ENCODE measurements at regions not wholly inside any gene's neighbourhood (a gene's known extent, or its start where the extent isn't known, plus 50 kb on each side); places are given as distances from the start of the nearest gene placed in this dataset.

DNA sequence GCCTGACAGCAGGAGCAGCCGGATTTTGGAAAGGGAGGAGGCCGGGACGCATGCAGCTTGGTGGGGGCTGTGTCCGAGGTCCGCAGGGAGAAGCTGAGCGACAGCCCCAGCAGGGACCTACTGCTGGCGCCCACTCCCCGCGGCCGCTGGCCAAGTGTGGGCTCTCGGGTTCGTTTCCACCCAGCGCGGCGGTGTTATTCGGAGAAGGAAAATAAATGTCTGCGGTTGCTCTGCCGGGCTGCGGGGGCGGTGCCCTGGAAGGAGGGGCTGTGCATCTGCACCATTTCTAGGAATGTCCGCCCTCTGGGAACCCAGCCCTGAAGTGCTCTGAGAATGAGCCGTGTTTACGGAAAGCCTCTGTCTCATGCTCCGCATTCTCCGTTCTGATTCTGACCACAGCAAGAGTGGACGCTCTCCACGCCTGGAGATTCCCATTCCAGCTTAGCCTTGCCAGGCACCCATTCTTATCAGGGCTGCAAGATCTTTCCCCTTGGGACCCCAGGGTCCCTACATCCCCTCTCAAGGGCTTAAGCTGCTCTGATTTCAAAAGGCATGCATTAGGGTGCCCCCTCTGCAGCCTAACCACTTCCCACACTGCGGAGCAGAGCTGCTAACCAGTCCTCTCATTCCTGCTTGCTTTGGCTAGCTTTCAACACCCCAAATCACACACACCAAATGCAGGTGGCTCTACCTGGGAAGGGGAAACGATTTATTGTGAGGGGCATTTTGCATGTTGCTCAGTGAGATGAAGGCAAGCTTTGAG lies 256.6 kb upstream of the GLI3 start:
- no peak for DNase-seq (ENCODE audit: low read depth in 2 of 2)

GRCh38 chr7:42492920-42493319 lies 255.9 kb upstream of the GLI3 start:
- no peak for DNase-seq (ENCODE audit: low read depth in 2 of 2)

DNA sequence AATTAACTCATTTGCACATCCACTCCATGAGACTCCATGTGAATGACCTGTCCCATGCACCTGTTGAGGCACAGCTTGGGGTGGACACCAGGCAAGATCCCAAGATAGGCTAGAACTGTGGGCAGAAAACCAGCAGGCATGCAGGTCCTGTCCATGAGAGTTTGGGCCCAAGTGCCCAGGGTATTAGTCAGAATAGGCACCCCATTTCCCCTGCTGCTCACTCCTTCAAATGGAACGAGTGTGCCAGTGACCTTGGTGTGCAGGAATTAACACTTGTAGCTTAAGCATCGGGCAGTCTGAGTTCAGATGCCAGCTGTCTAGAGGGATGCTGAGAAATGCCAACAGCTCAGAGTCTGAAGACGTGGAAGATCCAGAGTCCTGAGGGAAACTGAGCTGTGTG lies 254.1 kb upstream of the GLI3 start:
- DNase-seq (ENCODE audit: low read depth in 2 of 2), result no peak

DNA sequence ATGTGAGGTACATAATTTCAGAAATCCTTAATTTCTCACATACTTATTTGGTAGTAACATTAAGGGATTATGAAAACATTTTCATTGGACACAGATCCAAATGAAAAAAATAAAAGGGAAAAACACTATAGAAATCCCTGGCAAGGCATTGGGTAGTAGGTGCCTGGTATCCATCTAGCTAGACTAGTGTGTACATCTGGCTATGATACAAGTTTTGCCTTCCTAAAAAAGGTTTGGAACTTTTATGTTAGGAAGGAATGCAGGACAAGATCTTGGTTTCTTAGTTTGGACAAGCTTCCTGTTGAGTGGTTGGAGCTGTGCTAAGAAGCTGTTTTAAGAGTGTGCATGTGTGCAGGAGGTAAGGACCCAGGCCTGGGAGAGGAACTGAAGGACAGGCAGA lies 252.3 kb upstream of the GLI3 start:
- DNase-seq (ENCODE audit: low read depth in 2 of 2), result no peak

GRCh38 chr7:42485301-42485766 lies 248.3 kb upstream of the GLI3 start:
- DNase-seq (ENCODE audit: low read depth in 2 of 2), result no peak

DNA sequence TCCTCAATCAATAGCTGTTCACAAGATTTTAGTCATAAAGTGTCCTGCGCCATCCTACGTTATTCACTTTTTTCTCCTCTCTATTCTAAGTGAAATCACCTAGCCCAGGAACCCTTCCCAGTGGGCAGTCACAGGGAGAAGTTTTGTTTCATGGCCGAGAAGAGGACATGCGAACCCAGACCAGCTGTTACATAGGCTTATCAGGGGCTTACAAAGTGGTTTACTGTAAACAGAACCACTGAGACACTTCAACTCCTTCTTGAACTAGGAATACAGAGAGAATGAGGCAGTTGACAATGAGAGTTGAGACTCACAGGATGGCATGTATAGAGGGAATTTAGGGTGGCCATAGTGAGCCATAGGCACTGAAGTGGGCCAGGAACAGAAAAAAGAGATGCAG lies 246.9 kb upstream of the GLI3 start:
- no peak for DNase-seq (ENCODE audit: low read depth in 2 of 2)

- DNase-seq (ENCODE audit: low read depth in 2 of 2), result no peak
These were observed 243.0 kb upstream of the GLI3 start for GRCh38 chr7:42479816-42480633.

DNA sequence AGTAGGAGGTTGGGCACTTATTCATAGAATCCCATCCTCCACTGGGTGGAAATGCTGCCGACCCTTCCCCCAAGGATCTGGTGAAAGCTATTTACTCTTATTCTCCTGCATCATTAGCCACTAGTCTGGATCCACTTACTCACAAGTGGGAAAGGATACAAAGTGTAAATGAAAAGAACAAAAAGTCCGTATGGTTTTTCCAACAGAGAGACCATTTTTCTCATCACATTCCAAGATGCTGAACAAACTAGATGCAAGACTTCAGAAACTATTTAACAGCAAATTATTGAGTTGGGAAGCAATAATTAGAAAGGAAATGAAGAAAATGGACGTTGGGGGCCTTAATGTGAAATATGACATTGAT lies 242.4 kb upstream of the GLI3 start:
- DNase-seq (ENCODE audit: low read depth in 2 of 2), result no peak

DNA sequence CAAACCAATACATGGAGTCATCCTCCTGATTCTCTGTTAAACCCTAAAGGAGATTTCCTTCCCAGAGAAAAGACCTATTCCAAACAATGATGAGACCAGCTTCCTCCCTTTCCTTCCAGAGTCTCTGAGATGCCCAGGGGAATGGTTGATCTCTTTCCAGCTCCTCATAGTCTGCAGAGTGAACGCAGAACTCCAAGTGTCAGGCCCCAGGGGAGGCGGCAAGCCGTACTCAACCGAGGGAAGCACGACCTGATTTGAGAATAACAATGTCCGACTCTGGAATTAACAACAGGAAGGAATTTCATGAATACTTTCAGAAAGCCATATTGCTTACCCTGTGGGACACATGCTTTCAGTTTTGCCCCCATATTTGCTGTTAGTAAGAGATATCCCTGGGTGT lies 241.7 kb upstream of the GLI3 start:
- DNase-seq (ENCODE audit: low read depth in 2 of 2), result no peak

DNA sequence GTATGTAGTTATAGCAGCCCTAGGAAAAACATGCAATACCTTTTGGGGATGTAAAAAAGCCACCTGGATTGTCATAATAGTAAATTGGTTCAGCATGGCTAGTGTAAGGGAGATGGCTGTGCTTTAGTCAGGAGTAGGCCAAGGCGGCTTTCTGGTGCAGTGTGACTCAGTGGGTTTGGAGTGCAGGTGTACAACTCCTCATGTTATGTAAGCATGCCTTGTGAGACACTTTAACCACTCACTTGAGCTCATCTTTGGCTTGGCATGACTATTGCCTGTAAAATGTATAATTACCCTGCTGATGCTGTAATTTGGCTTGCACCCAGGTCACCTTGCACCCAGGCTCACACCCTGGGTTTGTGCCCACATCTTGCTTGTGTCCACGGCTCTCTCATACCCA lies 239.2 kb upstream of the GLI3 start:
- no peak for DNase-seq (ENCODE audit: low read depth in 2 of 2)

DNA sequence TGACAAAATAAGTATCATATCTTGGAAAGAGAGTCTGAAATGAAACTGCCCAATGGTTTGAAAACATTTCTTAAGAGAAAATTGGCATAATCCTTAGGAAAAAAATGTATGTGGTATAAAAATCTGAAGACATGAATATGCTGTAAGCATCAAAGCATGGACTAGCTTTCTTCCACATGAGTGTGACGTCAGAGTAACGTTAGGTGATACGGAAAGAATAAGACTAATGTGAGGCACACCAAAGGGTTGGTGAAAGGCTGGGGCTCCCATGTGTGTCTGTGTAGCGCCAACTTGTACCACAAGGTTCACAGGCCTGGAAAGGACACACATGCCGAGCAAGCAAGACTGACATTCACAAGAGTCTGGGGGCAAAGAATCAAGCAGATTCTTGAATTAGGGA lies 238.1 kb upstream of the GLI3 start:
- no peak for DNase-seq (ENCODE audit: low read depth in 2 of 2)

DNA sequence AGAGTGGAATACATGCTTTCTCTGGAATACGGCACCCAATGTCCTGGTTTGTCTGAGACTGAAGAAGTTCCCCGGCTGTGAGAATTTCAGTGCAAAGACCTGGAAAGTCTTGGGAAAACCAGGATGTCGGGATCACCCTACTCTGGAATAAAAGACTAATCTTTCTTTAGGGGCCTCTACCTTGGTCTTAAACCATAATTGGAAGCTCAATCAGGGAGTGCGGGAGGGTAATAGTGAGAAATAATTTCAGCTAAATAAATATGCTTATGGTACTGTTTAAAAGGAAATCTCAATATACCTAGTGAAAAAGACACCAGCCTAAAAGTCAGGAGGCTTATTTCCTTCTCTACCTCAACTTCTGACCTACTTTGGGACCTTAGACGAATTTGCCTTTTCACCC lies 236.1 kb upstream of the GLI3 start:
- no peak for DNase-seq (ENCODE audit: low read depth in 2 of 2)

GRCh38 chr7:42471573-42472174 lies 234.7 kb upstream of the GLI3 start:
- DNase-seq (ENCODE audit: low read depth in 2 of 2), result no peak

DNA sequence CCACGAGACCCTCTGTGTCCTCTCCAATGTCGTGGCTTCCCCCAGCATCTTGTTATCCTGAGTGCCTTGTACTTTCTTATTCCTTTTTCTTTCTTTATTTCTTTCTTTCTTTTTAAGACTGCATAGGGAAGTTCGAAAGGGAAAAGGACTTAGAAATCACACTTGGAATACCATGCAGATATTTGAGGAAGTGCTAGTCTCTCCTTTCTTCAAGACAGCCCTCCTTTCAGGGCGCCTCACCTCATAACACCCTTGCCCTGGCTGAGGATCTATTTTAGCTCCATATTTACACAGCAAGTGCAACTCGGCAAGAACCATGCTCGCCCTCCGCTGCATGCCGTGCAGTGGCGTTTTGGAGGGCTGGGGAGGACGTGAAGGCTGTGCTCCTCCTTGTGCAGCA lies 232.3 kb upstream of the GLI3 start:
- no peak for DNase-seq (ENCODE audit: low read depth in 2 of 2)

GRCh38 chr7:42468471-42468870 lies 231.5 kb upstream of the GLI3 start:
- no peak for DNase-seq (ENCODE audit: low read depth in 2 of 2)

DNA sequence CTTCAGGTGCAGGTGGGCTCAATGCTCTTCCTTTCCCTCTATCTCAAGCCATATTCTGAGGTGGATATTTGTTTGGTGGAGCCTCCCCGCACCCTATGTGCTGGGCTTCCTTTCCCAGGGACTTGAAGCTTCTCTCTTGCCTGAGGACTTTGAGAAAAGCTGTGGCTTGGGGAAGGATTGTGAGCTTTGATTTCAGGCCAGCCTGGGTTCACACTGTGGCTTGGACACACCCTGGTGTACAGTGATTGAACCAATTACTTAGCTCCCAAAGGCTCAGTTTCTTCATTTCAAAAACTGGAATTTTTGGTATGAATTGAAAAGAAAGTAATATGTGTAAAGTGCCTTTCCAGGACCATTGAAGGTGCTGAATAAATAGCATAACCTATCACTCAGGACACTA lies 224.5 kb upstream of the GLI3 start:
- DNase-seq (ENCODE audit: low read depth in 2 of 2), result no peak

DNA sequence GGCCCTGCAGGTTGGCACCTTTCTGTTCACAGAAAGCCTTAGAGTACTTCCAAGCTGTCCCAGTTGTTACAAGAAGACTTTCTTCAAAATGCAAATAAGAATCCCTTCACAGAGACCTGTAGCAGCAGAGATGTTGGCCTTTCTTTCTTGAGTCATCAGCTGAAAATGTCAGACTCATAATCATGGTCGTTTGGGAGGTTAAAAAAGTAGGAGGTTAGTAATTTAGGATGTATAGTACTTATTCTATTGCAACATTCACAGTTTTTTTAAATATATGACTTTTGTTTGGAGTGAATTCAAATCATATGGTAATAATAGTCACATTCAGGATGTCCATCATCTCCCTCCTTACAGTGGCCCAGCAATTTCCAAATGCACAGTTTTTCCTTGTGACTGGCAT lies 223.9 kb upstream of the GLI3 start:
- DNase-seq (ENCODE audit: low read depth in 2 of 2), result no peak

DNA sequence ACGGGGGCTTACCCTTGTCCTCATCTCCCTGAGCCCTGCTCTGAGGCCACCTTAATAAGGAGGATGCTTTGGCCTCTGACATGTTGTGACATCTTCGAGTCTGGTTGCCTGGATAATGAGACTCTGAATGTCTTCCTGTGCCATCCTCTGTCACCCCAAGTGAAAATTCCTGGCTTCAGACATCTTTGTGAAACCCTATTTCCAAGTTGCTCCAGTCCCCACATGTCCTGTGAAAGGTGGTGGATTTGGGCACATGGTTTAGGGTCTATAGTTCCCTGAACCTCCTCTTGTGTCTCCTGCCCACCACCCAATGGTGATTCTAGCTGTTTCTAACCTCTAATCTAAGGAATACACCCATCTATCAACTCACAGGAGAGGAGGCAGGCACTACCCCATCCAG lies 223.1 kb upstream of the GLI3 start:
- no peak for DNase-seq (ENCODE audit: low read depth in 2 of 2)

GRCh38 chr7:42457663-42458062 lies 220.7 kb upstream of the GLI3 start:
- DNase-seq (ENCODE audit: low read depth in 2 of 2), result no peak

DNA sequence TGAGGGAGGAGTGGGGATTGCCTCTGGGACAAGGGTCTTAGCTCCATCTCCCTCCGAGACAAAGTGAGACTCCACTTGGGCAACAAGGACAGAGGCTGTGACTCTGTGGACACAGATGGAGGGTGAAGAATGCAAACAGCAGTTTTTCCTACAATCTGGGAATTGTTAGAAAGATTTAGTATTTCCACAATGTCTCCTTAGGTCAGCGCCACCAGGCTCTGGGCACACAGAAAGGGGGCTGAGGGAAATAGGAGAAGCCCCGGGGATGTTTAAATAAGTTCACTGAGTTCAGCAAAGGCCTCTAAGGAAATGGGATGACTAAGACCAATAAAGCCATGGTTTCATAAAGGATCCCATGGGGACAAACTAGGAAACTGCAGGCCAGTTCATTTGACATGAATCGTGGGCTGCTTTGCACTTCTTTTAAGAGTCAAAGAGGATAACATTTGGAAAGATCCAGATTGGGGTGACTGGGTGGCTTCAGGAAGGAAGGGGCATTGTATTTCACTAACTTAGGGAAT lies 219.8 kb upstream of the GLI3 start:
- DNase-seq (ENCODE audit: low read depth in 2 of 2), result no peak

GRCh38 chr7:42456267-42456666 lies 219.3 kb upstream of the GLI3 start:
- no peak for DNase-seq (ENCODE audit: low read depth in 2 of 2)

- no peak for DNase-seq (ENCODE audit: low read depth in 2 of 2)
These were observed 216.9 kb upstream of the GLI3 start for GRCh38 chr7:42453931-42454361.

- DNase-seq (ENCODE audit: low read depth in 2 of 2), result no peak
These were observed 215.3 kb upstream of the GLI3 start for GRCh38 chr7:42452356-42452755.
